ENCODE measurements at regions not wholly inside any gene's neighbourhood (a gene's known extent, or its start where the extent isn't known, plus 50 kb on each side); places are given as distances from the start of the nearest gene placed in this dataset.

- no peak overlapping the region for H3K56ac ChIP-seq (replicated peaks; ENCODE audit: insufficient read length, low read depth, low read length)
- FAIRE-seq (no peak), DNase-seq (ENCODE audit: low read depth in 1 of 2, low spot score in 2 of 2) (no peak)
- H2BK5ac ChIP-seq (ENCODE audit: low read depth, low read length) = no peak overlapping the region
- POLR2A ChIA-PET (ENCODE audit: partially characterized antibody) = no interaction called here
- no peak overlapping the region for H2AK5ac ChIP-seq (ENCODE audit: low read depth, low read length)
- H3K9me3 ChIP-seq (ENCODE audit: insufficient read depth in 2 of 2, low read depth in 1 of 2, low read length in 1 of 2) = no peaks in the 10 kb centered on the region
- no peak overlapping the region for H2BK15ac ChIP-seq (ENCODE audit: low read length)
- H3K14ac ChIP-seq (ENCODE audit: insufficient read length) = no peak overlapping the region
- no peak overlapping the region for H4K91ac ChIP-seq (replicated peaks; ENCODE audit: insufficient read length, low read length)
- H2AFZ ChIP-seq (ENCODE audit: low read length) = no peak overlapping the region
- H3K27me3 ChIP-seq (replicated peaks in 1 of 4; ENCODE audit: control insufficient read depth in 3 of 4, extremely low read depth in 1 of 4, insufficient read depth in 3 of 4, low read length in 3 of 4) = no peaks in the 10 kb centered on the region
- no peaks in the 10 kb centered on the region for H3K79me2 ChIP-seq (ENCODE audit: control insufficient read depth in 1 of 2, insufficient read depth in 2 of 2, low read length in 2 of 2)
- H4K8ac ChIP-seq (ENCODE audit: extremely low read depth, insufficient read depth, low read length) = peak overlapping the region; percentile 81; the same call in 1 of the 2 replicates
- no peaks in the 10 kb centered on the region for H3K36me3 ChIP-seq (ENCODE audit: control insufficient read depth in 2 of 4, insufficient read depth in 4 of 4, low read length in 3 of 4)
- 93% methylated on average over 7 of the region's 7 CpGs; no CpG with 5 or more reads in 1 of the 2 experiments for WGBS, 2 experiments (ENCODE audit: extremely low coverage in 1 of 2, insufficient coverage in 1 of 2, insufficient read length in 1 of 2, insufficient replicate concordance in 2 of 2, low coverage in 1 of 2, low lambda C conversion rate in 2 of 2, missing lambda C conversion rate in 1 of 2)
- H2BK120ac ChIP-seq (replicated peaks; ENCODE audit: low read depth, low read length) = no peak overlapping the region
- no peaks in the 10 kb centered on the region for H4K20me1 ChIP-seq (replicated peaks in 1 of 2; ENCODE audit: control insufficient read depth in 1 of 2, insufficient read depth in 2 of 2, low read length in 2 of 2)
- no peak overlapping the region for H2BK20ac ChIP-seq (ENCODE audit: low read length)
- no peak overlapping the region for H3K4me3 ChIP-seq (ENCODE audit: extremely low read depth in 1 of 4, insufficient read depth in 2 of 4, low read depth in 3 of 4, low read length in 4 of 4)
- no peak overlapping the region for H3K18ac ChIP-seq (ENCODE audit: extremely low read depth, low read length)
- TF ChIP-seq ATF2 (IDR thresholded peaks at IDR 0.05; ENCODE audit: low read length) (no peak), TAF1 (IDR thresholded peaks at IDR 0.05; ENCODE audit: low read depth, low read length) (no peak), GTF2F1 (IDR thresholded peaks at IDR 0.05; ENCODE audit: borderline replicate concordance, low read depth, low read length) (no peak), KDM1A (IDR thresholded peaks at IDR 0.05; ENCODE audit: borderline replicate concordance, low read length) (no peak)
- no peaks in the 10 kb centered on the region for H3K79me1 ChIP-seq (ENCODE audit: low read depth, low read length)
- H3K27ac ChIP-seq (ENCODE audit: low read depth, low read length) = no peak overlapping the region
- no peak overlapping the region for H4K5ac ChIP-seq (ENCODE audit: insufficient read length, low read depth, low read length)
- H2BK12ac ChIP-seq (ENCODE audit: low read depth, low read length) = no peak overlapping the region
- no peak overlapping the region for H3K4ac ChIP-seq (replicated peaks; ENCODE audit: insufficient read length, low read depth, low read length)
- H3K9ac ChIP-seq (replicated peaks in 1 of 4; ENCODE audit: extremely low read depth in 1 of 4, low read depth in 3 of 4, low read length in 3 of 4) = no peak overlapping the region
- H3K23ac ChIP-seq (ENCODE audit: insufficient read length) = no peak overlapping the region
- H3K23me2 ChIP-seq (ENCODE audit: low read depth, low read length) = no peaks in the 10 kb centered on the region
- H3K4me2 ChIP-seq (ENCODE audit: insufficient read depth in 1 of 2, low read depth in 2 of 2, low read length in 2 of 2) = no peak overlapping the region
- no peaks in the 10 kb centered on the region for H3K4me1 ChIP-seq (replicated peaks in 1 of 4; ENCODE audit: control insufficient read depth in 3 of 4, insufficient read depth in 4 of 4, low read length in 3 of 4)
- CTCF ChIA-PET (ENCODE audit: partially characterized antibody) = interaction anchor here (1.2 to 1.7 kb wide), 3 partner anchors 13 to 474 kb away, joined by 3 to 4 read pairs (median 4); no protein-coding TSS in a partner anchor
Measured at GRCh38 chr10:44064987-44065787, 319.7 kb downstream of the CXCL12 start.

Data from H1 (cell line).